Small intestine (tissue), 7 donors: ENCODE measurements at regions not wholly inside any gene's neighbourhood (a gene's known extent, or its start where the extent isn't known, plus 50 kb on each side); places are given as distances from the start of the nearest gene placed in this dataset.
"Not testable (repeated sequence)": the region's sequence is repeated elsewhere in the genome, so short reads cannot be mapped to it uniquely, and the experiment has no call there.

Experiments used
- DNase-seq, 2 donors: peaks; one replicate each; pipeline versions ENCODE4 v3.0.0 to v3.0.0-alpha.2; 2013
- FAIRE-seq: peaks from 2 replicates; lab custom pipeline; 2012; peaks lifted over from hg19 to GRCh38; lab: Jason Lieb, UNC
- H3K27ac ChIP-seq, 3 donors: one replicate each; pipeline ENCODE4 v1.5.1; 2013; ENCODE audit warnings: low read length in 2 of 3, mild to moderate bottlenecking in 2 of 3, control low read depth in 1 of 3, inconsistent platforms in 1 of 3, low read depth in 1 of 3, moderate library complexity in 1 of 3
- H3K27me3 ChIP-seq, 3 donors: one replicate each; pipeline ENCODE4 v1.6.1; 2013; ENCODE audit warnings: low read length in 3 of 3, inconsistent platforms in 1 of 3; ENCODE audit not compliant: control insufficient read depth in 3 of 3, insufficient read depth in 3 of 3
- H3K36me3 ChIP-seq, 3 donors: one replicate each; pipeline ENCODE4 v1.6.1; 2013; ENCODE audit warnings: low read length in 3 of 3, inconsistent platforms in 1 of 3, low read depth in 1 of 3, mild to moderate bottlenecking in 1 of 3, moderate library complexity in 1 of 3; ENCODE audit not compliant: control insufficient read depth in 3 of 3, insufficient read depth in 2 of 3
- H3K4me1 ChIP-seq, 3 donors: one replicate each; pipeline ENCODE4 v1.6.1; 2013; ENCODE audit warnings: low read length in 2 of 3, inconsistent platforms in 1 of 3, low read depth in 1 of 3, mild to moderate bottlenecking in 1 of 3, moderate library complexity in 1 of 3; ENCODE audit not compliant: control insufficient read depth in 3 of 3, insufficient read depth in 2 of 3
- H3K4me3 ChIP-seq, 3 donors: one replicate each; pipeline ENCODE4 v1.5.1; 2013; ENCODE audit warnings: low read length in 3 of 3, control low read depth in 1 of 3, inconsistent platforms in 1 of 3, low read depth in 1 of 3, mild to moderate bottlenecking in 1 of 3, moderate library complexity in 1 of 3
- H3K9me3 ChIP-seq, 2 donors: one replicate each; pipeline ENCODE4 v1.6.1; 2013; ENCODE audit warnings: low read depth in 1 of 2, low read length in 1 of 2; ENCODE audit not compliant: control insufficient read depth in 2 of 2, insufficient read depth in 1 of 2
- WGBS, 3 donors: extraction: QIAGEN DNeasy Blood & Tissue Kit; methylation state at CpG; one replicate each; pipeline ENCODE4 v1.1.7; 2013; 5-methylcytosine and 5-hydroxymethylcytosine counted together
- donor health status: healthy with polysubstance abuse.
- donor health status: control.
- donor health status: control.
- donor health status: Bipolar disorder and iron deficiency.
- donor health status: healthy.

GRCh38 chr14:19198341-19198740, 231.1 kb downstream of the POTEM start:
- H3K27ac ChIP-seq, H3K4me1 ChIP-seq, H3K4me3 ChIP-seq, H3K27me3 ChIP-seq, H3K36me3 ChIP-seq, H3K9me3 ChIP-seq, FAIRE-seq, DNase-seq: not testable (repeated sequence)
- WGBS, 3 donors, result 16 to 33% (median 21%) methylated on average over 3 of the region's 3 CpGs

- not testable (repeated sequence) for H3K27ac ChIP-seq, H3K36me3 ChIP-seq, DNase-seq, H3K27me3 ChIP-seq, H3K9me3 ChIP-seq, H3K4me3 ChIP-seq, H3K4me1 ChIP-seq, FAIRE-seq
- 77 to 88% (median 81%) methylated on average over 7 to 8 of the region's 8 CpGs for WGBS, 3 donors
Observed at GRCh38 chr14:19201394-19202052, 232.6 kb downstream of the POTEG start.

DNA sequence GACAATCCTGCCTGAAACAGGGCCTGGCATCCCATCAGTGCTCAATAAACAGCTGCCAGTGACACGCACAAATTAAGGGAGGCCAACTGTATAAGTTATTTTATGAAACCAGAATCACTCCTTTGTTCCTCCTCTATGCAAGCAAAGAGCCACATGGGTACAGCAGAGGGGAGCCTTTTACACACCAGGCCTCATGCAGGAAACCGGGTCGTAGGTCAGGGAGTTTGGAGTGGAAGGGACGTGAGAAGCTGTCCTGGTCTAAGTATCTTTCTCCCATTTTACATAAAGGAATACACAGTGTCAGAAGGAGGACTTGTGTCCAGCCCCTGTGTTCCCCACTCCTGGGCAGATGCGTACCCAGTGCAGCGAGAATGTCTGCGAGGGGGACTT, 232.1 kb downstream of the POTEG start:
- not testable (repeated sequence) for H3K4me1 ChIP-seq, H3K4me3 ChIP-seq, H3K36me3 ChIP-seq, FAIRE-seq, DNase-seq, H3K27me3 ChIP-seq, H3K27ac ChIP-seq, H3K9me3 ChIP-seq
- 78 to 85% (median 80%) methylated on average over 6 to 7 of the region's 7 CpGs for WGBS, 3 donors

DNA sequence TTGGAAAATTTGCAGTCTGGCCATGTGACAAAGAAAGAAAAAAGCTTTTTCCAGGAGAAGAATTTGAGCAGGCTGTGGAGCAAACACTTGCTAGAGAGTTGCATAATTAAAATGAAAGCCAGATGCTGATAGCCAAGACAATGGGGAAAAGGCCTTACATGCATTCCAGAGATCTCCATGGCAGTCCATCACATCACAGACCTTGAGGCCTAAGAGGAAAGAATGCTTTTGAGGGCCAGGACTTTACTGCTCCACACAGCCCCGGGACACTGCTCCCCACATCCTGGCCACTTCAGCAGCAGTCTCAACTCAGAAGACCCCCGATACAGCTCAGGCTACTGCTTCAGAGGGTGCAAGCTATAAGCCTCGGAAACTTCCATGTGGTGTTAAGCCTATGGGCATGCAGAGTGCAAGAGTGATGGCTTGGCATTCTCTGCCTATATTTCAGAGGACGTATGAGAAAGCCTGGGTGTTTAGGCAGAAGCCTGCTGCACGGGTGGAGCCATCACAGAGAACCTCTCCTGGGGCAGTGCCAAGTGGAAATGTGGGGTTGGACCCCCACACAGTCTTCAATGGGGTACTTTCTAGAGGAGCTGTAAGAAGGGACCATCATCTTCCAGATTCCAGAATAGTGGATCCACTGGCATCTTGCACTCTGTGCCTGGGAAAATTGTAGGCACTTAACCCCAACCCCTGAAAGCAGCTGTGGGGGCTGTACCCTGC, 230.7 kb downstream of the POTEG start:
- H3K4me3 ChIP-seq, FAIRE-seq, H3K9me3 ChIP-seq, DNase-seq, H3K36me3 ChIP-seq, H3K27me3 ChIP-seq, H3K27ac ChIP-seq, H3K4me1 ChIP-seq: not testable (repeated sequence)
- WGBS, 3 donors, result 54 to 62% (median 54%) methylated on average over 4 of the region's 5 CpGs

DNA sequence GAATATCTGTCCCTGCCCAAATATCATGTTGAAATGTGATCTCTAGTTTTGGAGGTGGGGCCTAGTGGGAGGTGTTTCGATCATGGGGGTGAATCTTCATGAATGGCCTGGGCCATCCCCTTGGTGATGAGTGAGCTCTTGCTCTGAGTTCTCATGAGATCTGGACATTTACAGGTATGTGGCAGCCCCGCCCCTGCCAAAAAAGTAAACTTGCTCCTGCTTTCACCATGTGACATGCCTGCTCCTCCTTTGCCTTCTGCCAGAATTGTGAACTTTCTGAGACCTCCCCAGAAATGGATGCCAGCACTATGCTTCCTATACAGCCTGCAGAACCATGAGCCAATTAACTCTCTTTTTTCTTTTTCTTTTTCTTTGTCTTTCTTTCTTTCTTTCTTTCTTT, 229.3 kb downstream of the POTEG start:
- not testable (repeated sequence) for H3K36me3 ChIP-seq, H3K4me3 ChIP-seq, DNase-seq, FAIRE-seq, H3K4me1 ChIP-seq, H3K9me3 ChIP-seq, H3K27ac ChIP-seq, H3K27me3 ChIP-seq
- WGBS, 3 donors, result 39 to 48% (median 47%) methylated on average over 2 of the region's 2 CpGs

- H3K4me1 ChIP-seq, H3K9me3 ChIP-seq, H3K36me3 ChIP-seq, H3K4me3 ChIP-seq, H3K27ac ChIP-seq, FAIRE-seq, H3K27me3 ChIP-seq, DNase-seq: not testable (repeated sequence)
- 76 to 92% (median 83%) methylated on average over 3 of the region's 9 CpGs for WGBS, 3 donors
Observed at GRCh38 chr14:19216480-19216879, 217.7 kb downstream of the POTEG start.

DNA sequence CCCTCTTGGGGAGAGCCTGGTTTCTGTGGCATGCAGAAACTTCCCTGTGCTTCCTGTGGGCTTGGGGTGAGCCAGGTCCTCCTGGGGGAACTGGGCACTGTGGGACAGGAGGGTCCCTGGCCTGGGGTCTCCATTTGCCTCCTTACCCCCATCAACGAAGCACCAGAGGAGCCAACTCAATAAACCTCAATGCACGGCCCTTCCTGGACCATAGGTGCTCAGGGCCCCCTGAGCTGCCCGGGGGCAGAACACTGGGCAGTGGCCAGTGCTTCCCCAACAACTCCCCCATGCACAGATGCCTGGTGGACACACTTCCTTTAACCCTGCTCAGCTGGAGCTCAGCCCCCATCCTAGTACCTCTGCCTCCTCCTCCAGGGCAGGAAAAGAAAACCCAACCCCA, 214.7 kb downstream of the POTEG start:
- H3K9me3 ChIP-seq, FAIRE-seq, H3K27me3 ChIP-seq, H3K4me1 ChIP-seq, H3K4me3 ChIP-seq, H3K27ac ChIP-seq, H3K36me3 ChIP-seq, DNase-seq: not testable (repeated sequence)
- 69 to 73% (median 71%) methylated on average over 2 to 3 of the region's 3 CpGs for WGBS, 3 donors

DNA sequence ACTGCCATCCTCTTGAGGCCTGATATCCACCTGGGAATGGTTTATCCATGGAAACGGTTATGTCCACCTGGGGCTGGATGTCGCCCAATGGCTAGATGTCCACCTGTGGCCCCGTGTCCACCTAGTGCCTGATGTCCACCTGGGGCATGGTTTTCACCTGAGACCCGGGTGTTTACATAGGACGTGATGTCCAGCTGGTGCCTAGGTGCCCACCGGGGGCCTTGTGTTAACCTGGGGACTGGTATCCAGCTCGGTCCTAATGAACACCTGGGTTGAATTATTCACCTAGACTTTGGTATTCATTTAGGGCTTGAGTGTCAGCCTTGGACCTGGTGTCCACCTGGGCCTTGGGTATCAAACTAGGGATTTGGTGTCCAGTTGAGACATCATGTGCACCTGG, 202.7 kb downstream of the POTEG start:
- FAIRE-seq, H3K9me3 ChIP-seq, H3K4me3 ChIP-seq, H3K36me3 ChIP-seq, DNase-seq, H3K27me3 ChIP-seq, H3K27ac ChIP-seq, H3K4me1 ChIP-seq: not testable (repeated sequence)
- 77 to 87% (median 79%) methylated on average over 4 to 5 of the region's 7 CpGs for WGBS, 3 donors
